Small intestine (tissue), 7 donors: ENCODE measurements at regions not wholly inside any gene's neighbourhood (a gene's known extent, or its start where the extent isn't known, plus 50 kb on each side); places are given as distances from the start of the nearest gene placed in this dataset.
A peak's percentile ranks its signal among the peaks of the same experiment; 100 is the strongest.

Experiments
- DNase-seq, 2 donors: peaks; one replicate each; pipeline versions ENCODE4 v3.0.0 to v3.0.0-alpha.2; 2013
- FAIRE-seq: peaks from 2 replicates; lab custom pipeline; 2012; peaks lifted over from hg19 to GRCh38; lab: Jason Lieb, UNC
- H3K27ac ChIP-seq, 3 donors: one replicate each; pipeline ENCODE4 v1.5.1; 2013; ENCODE audit warnings: low read length in 2 of 3, mild to moderate bottlenecking in 2 of 3, control low read depth in 1 of 3, inconsistent platforms in 1 of 3, low read depth in 1 of 3, moderate library complexity in 1 of 3
- H3K27me3 ChIP-seq, 3 donors: one replicate each; pipeline ENCODE4 v1.6.1; 2013; ENCODE audit warnings: low read length in 3 of 3, inconsistent platforms in 1 of 3; ENCODE audit not compliant: control insufficient read depth in 3 of 3, insufficient read depth in 3 of 3
- H3K36me3 ChIP-seq, 3 donors: one replicate each; pipeline ENCODE4 v1.6.1; 2013; ENCODE audit warnings: low read length in 3 of 3, inconsistent platforms in 1 of 3, low read depth in 1 of 3, mild to moderate bottlenecking in 1 of 3, moderate library complexity in 1 of 3; ENCODE audit not compliant: control insufficient read depth in 3 of 3, insufficient read depth in 2 of 3
- H3K4me1 ChIP-seq, 3 donors: one replicate each; pipeline ENCODE4 v1.6.1; 2013; ENCODE audit warnings: low read length in 2 of 3, inconsistent platforms in 1 of 3, low read depth in 1 of 3, mild to moderate bottlenecking in 1 of 3, moderate library complexity in 1 of 3; ENCODE audit not compliant: control insufficient read depth in 3 of 3, insufficient read depth in 2 of 3
- H3K4me3 ChIP-seq, 3 donors: one replicate each; pipeline ENCODE4 v1.5.1; 2013; ENCODE audit warnings: low read length in 3 of 3, control low read depth in 1 of 3, inconsistent platforms in 1 of 3, low read depth in 1 of 3, mild to moderate bottlenecking in 1 of 3, moderate library complexity in 1 of 3
- H3K9me3 ChIP-seq, 2 donors: one replicate each; pipeline ENCODE4 v1.6.1; 2013; ENCODE audit warnings: low read depth in 1 of 2, low read length in 1 of 2; ENCODE audit not compliant: control insufficient read depth in 2 of 2, insufficient read depth in 1 of 2
- WGBS, 3 donors: extraction: QIAGEN DNeasy Blood & Tissue Kit; methylation state at CpG; one replicate each; pipeline ENCODE4 v1.1.7; 2013; 5-methylcytosine and 5-hydroxymethylcytosine counted together
- donor health status: healthy with polysubstance abuse.
- donor health status: control.
- donor health status: control.
- donor health status: Bipolar disorder and iron deficiency.
- donor health status: healthy.

DNA sequence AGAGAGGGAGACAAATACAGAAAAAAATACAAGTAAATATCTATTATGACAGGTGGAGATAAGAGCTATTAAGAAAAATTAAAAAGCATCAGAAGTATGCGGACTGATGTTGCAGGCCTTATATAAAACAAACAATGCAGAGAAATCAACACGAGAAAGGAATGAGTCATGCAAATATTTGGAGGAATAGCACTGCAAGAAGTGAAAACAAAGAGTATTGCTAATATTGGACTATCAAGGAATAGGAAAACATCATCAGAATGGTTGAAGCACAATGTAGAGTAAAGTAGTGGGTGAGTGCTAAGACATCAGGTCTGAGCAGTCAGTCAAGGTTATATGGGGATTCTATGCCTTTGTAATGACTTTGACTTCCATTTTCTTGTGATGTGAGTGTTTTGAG is 657.5 kb upstream of the GJE1 start:
- Histone ChIP-seq H3K27ac (no peak overlapping the region), H3K27me3 (no peaks in the 10 kb centered on the region), H3K36me3 (no peaks in the 10 kb centered on the region), H3K4me3 (no peak overlapping the region), H3K9me3 (no peaks in the 10 kb centered on the region), H3K4me1 (no peaks in the 10 kb centered on the region)
- FAIRE-seq (no peak), DNase-seq (no peak)
- 59 to 70% (median 70%) methylated on average over 2 of the region's 2 CpGs for WGBS, 3 donors

DNA sequence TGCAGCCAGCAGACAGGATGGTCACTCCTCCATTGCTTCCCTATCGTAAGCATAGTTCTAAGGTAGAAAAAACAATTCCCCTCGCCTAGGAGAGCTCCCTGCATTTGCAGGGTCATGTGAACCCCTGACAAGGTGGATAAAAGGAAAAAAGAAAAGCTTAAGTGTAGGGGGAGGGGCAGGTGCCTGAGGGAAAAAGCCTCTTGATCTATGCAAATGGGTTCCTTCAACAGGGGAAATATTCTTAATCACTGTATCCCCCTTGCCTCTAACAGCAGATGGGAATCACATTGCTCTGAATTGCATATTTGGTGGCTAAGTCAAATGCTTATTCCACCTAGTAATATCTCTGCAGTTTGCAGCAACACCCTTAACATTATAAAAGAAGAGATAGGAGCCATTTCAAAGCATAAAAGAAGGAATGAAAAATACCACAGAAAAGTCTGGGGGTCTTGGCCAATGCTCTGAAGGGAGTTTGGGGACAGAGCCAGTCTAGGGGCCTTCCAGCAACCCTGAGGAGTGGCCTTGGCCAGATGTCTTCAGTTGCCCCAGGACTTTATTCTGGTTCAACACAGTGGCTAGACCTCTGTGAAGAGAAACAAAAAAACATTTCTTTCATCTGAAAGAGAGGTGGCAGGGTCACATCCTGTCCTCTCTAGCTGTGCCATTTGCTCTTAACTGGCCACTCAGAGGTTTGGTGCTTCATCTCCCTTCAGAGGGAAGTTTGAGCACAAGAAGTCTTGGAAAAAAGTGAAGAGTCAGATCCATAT is 660.4 kb upstream of the GJE1 start:
- DNase-seq (no peak), FAIRE-seq (no peak)
- no peaks in the 10 kb centered on the region for H3K9me3 ChIP-seq
- no peak overlapping the region for H3K4me3 ChIP-seq
- H3K27ac ChIP-seq: no peak overlapping the region
- H3K27me3 ChIP-seq: no peaks in the 10 kb centered on the region
- H3K4me1 ChIP-seq: no peaks in the 10 kb centered on the region
- WGBS, 3 donors: 59 to 73% (median 68%) methylated on average over 2 of the region's 2 CpGs
- no peaks in the 10 kb centered on the region for H3K36me3 ChIP-seq

DNA sequence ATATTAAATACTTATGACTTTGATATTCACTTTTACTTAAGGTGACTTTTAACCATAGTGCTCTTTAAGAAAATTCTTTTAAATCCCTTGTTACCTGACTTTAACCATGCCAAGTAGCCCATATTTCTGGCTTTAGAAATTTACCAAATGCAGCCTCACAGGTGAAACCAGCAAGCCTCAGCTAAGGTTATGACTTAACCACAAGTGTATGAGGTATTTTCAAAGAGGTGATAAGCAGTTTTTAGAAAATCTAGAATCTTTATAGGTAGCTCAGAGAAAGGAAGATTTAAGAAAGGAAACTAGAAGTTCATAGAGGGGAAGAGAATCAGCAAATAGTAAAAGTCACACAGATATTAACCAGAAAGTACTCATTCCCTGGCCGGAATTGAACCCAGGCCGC is 661.9 kb upstream of the GJE1 start:
- FAIRE-seq (no peak), DNase-seq (no peak)
- H3K36me3 ChIP-seq: no peaks in the 10 kb centered on the region
- 96 to 98% (median 97%) methylated on average over 2 of the region's 2 CpGs for WGBS, 3 donors
- H3K27ac ChIP-seq: no peak overlapping the region
- H3K9me3 ChIP-seq: no peaks in the 10 kb centered on the region
- no peak overlapping the region for H3K4me3 ChIP-seq
- H3K27me3 ChIP-seq: no peaks in the 10 kb centered on the region
- H3K4me1 ChIP-seq: no peaks in the 10 kb centered on the region

DNA sequence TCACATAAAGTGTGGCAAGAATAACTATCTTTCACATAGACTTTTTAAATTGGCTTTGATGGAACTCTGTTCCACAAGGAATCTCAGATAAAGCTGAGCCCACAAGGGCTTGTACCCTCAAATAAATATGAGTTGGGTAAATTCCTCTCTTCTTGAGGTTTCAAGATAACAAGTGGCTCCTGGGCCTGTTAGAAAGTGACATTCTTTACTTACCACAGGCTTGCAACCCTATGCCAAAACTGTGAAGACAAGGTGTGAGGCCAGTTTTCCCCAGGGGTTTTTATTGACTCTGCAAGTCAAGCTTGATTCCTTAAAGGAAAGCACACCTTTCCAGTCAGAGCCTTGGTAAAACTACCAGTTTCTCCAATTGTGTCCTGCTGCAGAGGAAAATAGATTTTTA is 664.8 kb upstream of the GJE1 start:
- H3K36me3 ChIP-seq: no peaks in the 10 kb centered on the region
- FAIRE-seq: no peak

DNA sequence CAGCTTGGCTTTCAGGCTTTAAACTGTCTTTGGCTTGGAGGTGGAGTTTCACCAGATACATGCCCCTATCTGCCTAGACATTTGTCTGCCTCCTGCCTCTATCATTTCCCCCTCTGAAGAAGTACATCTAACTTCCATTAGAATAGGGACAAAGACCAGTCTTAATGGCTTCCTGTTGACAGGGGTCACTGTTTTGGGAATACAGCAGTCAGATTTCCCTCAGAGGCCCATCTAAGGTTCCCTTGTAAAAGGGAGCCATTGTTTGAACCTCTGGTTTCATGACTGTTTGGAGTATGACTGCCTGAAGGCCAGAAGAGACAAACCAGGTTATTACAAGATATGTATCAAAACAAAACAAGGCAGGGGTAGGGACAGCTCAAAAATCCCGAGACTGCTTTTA is 665.7 kb upstream of the GJE1 start:
- 67 to 83% (median 77%) methylated on average over 1 of the region's 1 CpG for WGBS, 3 donors
- no peak for DNase-seq
- Histone ChIP-seq H3K4me1 (no peaks in the 10 kb centered on the region), H3K27ac (no peak overlapping the region), H3K27me3 (no peaks in the 10 kb centered on the region), H3K4me3 (no peak overlapping the region), H3K9me3 (no peaks in the 10 kb centered on the region), H3K36me3 (no peaks in the 10 kb centered on the region)
- FAIRE-seq: no peak

More for the DNA sequence above, 664.8 kb upstream of the GJE1 start:
- Histone ChIP-seq H3K9me3 (no peaks in the 10 kb centered on the region), H3K4me3 (no peak overlapping the region), H3K27ac (no peak overlapping the region), H3K4me1 (no peaks in the 10 kb centered on the region), H3K27me3 (no peaks in the 10 kb centered on the region)
- DNase-seq: no peak

DNA sequence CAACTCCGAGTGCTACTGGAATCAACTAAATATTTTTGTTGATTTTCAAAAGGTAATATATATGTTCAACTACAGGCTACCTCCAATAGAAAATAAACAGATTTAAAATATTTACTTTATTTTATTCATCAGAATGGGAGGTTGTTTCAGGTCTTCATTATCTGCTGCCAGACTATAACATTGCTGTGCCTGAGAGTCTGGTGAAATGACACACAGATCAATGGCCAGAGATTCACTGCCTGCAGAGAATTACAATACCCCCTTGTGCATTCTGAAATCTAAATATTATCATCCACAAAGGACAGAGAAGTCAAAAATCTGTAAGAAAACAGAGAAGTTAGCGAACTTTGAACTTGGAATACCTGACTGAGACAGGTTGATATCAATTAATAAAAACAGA is 667.8 kb upstream of the GJE1 start:
- no peak for FAIRE-seq
- no peaks in the 10 kb centered on the region for H3K36me3 ChIP-seq
- no peak overlapping the region for H3K4me3 ChIP-seq
- H3K4me1 ChIP-seq: no peaks in the 10 kb centered on the region
- no peaks in the 10 kb centered on the region for H3K9me3 ChIP-seq
- 84 to 88% (median 86%) methylated on average over 2 of the region's 2 CpGs for WGBS, 3 donors
- H3K27ac ChIP-seq: no peak overlapping the region
- no peak for DNase-seq
- H3K27me3 ChIP-seq: no peaks in the 10 kb centered on the region

DNA sequence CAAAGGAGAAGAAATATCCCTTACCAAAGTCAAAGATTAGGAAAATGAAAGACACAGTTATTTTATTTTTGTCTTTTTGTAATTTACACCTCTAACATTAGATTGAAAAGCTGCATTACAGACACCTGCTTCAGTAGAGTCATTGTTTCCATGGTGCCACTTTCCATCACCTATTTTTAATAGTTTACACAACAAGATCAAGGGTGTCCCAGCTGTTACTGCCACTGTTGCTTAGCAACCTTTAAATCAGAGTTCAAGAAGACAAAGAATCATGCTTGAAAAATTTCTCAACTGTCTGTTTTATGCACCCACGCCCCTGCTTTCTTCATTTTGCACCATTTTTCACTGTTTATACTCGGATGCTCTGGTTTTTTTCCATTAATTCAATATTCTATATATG is 668.2 kb upstream of the GJE1 start:
- Histone ChIP-seq H3K36me3 (no peaks in the 10 kb centered on the region), H3K4me3 (no peak overlapping the region), H3K27ac (no peak overlapping the region), H3K9me3 (no peaks in the 10 kb centered on the region), H3K4me1 (no peaks in the 10 kb centered on the region), H3K27me3 (no peaks in the 10 kb centered on the region)
- peak; percentile 3 to 4 for DNase-seq
- FAIRE-seq: no peak
- 21 to 28% (median 24%) methylated on average over 2 of the region's 2 CpGs for WGBS, 3 donors

DNA sequence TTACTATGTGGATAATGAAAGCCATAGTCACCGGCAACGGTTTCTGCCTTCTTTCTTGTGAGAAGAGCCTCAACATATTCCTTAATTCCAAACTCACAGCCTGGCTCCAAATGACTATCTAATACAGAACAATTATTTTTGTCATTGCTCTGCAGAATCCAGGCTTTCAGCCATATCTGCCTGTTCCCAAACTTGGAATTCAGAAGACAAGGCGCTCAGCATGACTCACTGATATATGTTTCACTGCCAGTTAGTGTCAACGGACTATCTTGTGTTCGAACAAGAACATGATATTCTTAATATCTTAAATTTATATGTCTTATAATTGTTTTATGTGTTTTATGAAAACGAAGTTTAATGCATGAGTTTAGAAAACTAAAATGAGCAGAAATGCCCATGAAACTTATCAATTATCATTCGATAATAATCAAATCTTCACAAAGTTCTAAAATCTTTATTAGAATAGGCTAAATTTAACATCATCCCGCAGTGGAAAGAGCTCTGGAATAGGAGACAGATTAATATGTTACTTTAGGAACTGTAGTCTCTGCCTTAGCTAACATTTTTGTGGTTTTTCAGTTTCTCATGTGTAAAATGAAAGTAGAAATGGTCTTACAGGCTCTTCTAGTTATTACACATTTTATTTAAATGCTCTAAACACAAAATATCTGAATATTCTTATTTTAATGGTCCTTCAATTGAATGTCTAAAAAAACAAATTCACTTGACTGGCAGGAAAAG is 669.3 kb upstream of the GJE1 start:
- no peak for FAIRE-seq
- 83 to 90% (median 84%) methylated on average over 8 of the region's 8 CpGs for WGBS, 3 donors
- H3K27me3 ChIP-seq: no peaks in the 10 kb centered on the region
- no peak for DNase-seq
- H3K36me3 ChIP-seq: no peaks in the 10 kb centered on the region
- H3K4me1 ChIP-seq: no peaks in the 10 kb centered on the region
- no peak overlapping the region for H3K4me3 ChIP-seq
- H3K9me3 ChIP-seq: no peaks in the 10 kb centered on the region
- no peak overlapping the region for H3K27ac ChIP-seq
